Heart right ventricle (tissue), 16 donors: ENCODE measurements at regions not wholly inside any gene's neighbourhood (a gene's known extent, or its start where the extent isn't known, plus 50 kb on each side); places are given as distances from the start of the nearest gene placed in this dataset.

ENCODE experiments used
- ATAC-seq, 8 donors: fragments of 200-7000 bp; cut with Tn5 transposase; one replicate each; pipeline ENCODE4 v1.9.1; 2020; ENCODE audit warnings: mild to moderate bottlenecking in 8 of 8, moderate library complexity in 8 of 8, moderate number of reproducible peaks in 1 of 8
- DNase-seq, 2 donors: peaks; one replicate each; pipeline ENCODE4 v3.0.0-alpha.2; 2020
- H3K27ac ChIP-seq, 10 donors: fragments of 200-600 bp; sonication (generic) in 2 of 10; one replicate each; pipeline versions ENCODE4 v1.5.0 to v1.8.0; 2020 to 2022; ENCODE audit warnings: mild to moderate bottlenecking in 3 of 10
- H3K27me3 ChIP-seq, 7 donors: fragments of 200-600 bp; one replicate each; pipeline ENCODE4 v1.8.0; 2021 to 2022; ENCODE audit warnings: mild to moderate bottlenecking in 2 of 7
- H3K36me3 ChIP-seq, 9 donors: fragments of 200-600 bp; sonication (generic) in 1 of 9; one replicate each; pipeline versions ENCODE4 v1.5.0 to v1.8.0; 2020 to 2022; ENCODE audit warnings: mild to moderate bottlenecking in 2 of 9
- H3K4me1 ChIP-seq, 9 donors: fragments of 200-600 bp; sonication (generic) in 1 of 9; one replicate each; pipeline versions ENCODE4 v1.5.0 to v1.8.0; 2020 to 2022; ENCODE audit warnings: mild to moderate bottlenecking in 4 of 9
- H3K4me3 ChIP-seq, 10 donors: fragments of 200-600 bp; sonication (generic) in 2 of 10; one replicate each; pipeline versions ENCODE4 v1.5.0 to v1.8.0; 2020 to 2022; ENCODE audit warnings: mild to moderate bottlenecking in 7 of 10, moderate library complexity in 2 of 10
- H3K9me3 ChIP-seq, 11 donors: fragments of 200-600 bp in 10 of 11; sonication (generic) in 2 of 11; one replicate each; pipeline versions ENCODE4 v1.5.0 to v1.8.0; 2013 to 2022; ENCODE audit warnings: mild to moderate bottlenecking in 2 of 11, control low read depth in 1 of 11, moderate library complexity in 1 of 11
- WGBS, 2 donors: extraction: QIAGEN DNeasy Blood & Tissue Kit; methylation state at CpG; one replicate each; pipeline ENCODE4 v1.1.7; 2013; ENCODE audit warnings: inconsistent platforms in 1 of 2; 5-methylcytosine and 5-hydroxymethylcytosine counted together
- intact Hi-C, 10 donors: fragments of 100-400 bp; cut with DNase I; formaldehyde crosslinking; loops; one replicate each; pipeline versions ENCODE4 v1.11.1 to v1.14.2; 2022
- TF ChIP-seq, protein P1 (sequence below), 9 donors: fragments of 200-600 bp; sonication (generic) in 2 of 9; IDR thresholded peaks; one replicate each; pipeline versions ENCODE4 v1.5.0 to v1.8.0; 2021 to 2022; ENCODE audit warnings: antibody characterized with exemption in 9 of 9, mild to moderate bottlenecking in 5 of 9, moderate library complexity in 1 of 9
- donor health status: Arrhythmogenic right ventricular cardiomyopathy.
- donor health status: ischemic (EF 13 %, LVEDD 7.1; RV severe dilation, severe dysfunction).
- donor health status: healthy with polysubstance abuse.
- donor health status: DM: no; HTN: yes; CAD: no.
- donor health status: DM: no; HTN: no; CAD: no.
- donor health status: ischemic (EF 25% LVEDD 6.9; RV normal size, moderate dysfunction).
- donor health status: ischemic (EF 25% LVEDD 5.7; RV mildly dilated, moderate dysfunction).
- donor health status: healthy.
- donor health status: DM: yes; HTN: yes; CAD: no.
- donor health status: Ischemic cardiomyopathy.
- donor health status: ischemic (EF 35%, LVEDD 5.7; RV mildly dilated, moderate dysfunction).
- donor health status: nonischemic (EF 11% LVEDD 7.7; RV severe dilation, severe dysfunction).
- donor health status: DM: yes; HTN: yes; CAD: no.
- donor health status: PGD.
- donor health status: ischemic (EF 29% LVEDD 5.4; RV normal size, mild dysfunction).
- donor health status: nonischemic (EF 23%, LVEDD 6.1; RV moderate dilation, normal function).

DNA sequence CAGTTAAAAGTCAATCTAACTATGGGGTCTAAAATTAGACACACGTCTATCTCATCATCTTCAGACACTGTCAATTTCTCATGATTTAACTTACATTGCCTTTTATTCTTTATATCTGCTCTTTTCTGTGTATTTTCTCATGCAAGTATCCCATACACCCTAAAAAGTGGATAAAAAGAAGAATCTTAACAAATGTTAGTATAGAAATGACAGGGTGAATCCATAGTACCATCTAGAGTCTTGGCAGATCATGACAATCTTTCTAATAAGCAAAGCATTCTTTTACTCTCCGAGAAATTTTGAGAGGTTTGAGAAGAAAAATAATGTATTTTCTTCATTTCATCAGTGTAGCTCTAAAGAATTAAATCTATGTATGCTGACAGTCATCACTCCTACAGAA, 382.7 kb downstream of the C6orf118 start:
- DNase-seq, result no peak
- Histone ChIP-seq H3K27me3 (no peaks in the 10 kb centered on the region), H3K36me3 (no peaks in the 10 kb centered on the region), H3K4me1 (peaks cover 0 to 13% (median 7%) of the 10 kb centered on the region in 9 donors), H3K27ac (no peak overlapping the region), H3K4me3 (no peak overlapping the region), H3K9me3 (no peaks in the 10 kb centered on the region)
- WGBS, 2 donors, result 47 to 50% methylated on average over 2 of the region's 2 CpGs
- ATAC-seq, result peak in 2 of 8 donors; percentile 51 to 72
- TF ChIP-seq, protein P1, sequence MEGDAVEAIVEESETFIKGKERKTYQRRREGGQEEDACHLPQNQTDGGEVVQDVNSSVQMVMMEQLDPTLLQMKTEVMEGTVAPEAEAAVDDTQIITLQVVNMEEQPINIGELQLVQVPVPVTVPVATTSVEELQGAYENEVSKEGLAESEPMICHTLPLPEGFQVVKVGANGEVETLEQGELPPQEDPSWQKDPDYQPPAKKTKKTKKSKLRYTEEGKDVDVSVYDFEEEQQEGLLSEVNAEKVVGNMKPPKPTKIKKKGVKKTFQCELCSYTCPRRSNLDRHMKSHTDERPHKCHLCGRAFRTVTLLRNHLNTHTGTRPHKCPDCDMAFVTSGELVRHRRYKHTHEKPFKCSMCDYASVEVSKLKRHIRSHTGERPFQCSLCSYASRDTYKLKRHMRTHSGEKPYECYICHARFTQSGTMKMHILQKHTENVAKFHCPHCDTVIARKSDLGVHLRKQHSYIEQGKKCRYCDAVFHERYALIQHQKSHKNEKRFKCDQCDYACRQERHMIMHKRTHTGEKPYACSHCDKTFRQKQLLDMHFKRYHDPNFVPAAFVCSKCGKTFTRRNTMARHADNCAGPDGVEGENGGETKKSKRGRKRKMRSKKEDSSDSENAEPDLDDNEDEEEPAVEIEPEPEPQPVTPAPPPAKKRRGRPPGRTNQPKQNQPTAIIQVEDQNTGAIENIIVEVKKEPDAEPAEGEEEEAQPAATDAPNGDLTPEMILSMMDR (IDR thresholded peaks at IDR 0.05), result peak in 4 of 9 donors; percentile 20 to 44 (median 32)
- intact Hi-C loops, result loop anchor here in 7 of 10 donors (5.0 to 10.0 kb wide), 11 partner anchors 306 to 1742 kb away; partner anchors contain the start of gene QKI (in 2 of the 7)

DNA sequence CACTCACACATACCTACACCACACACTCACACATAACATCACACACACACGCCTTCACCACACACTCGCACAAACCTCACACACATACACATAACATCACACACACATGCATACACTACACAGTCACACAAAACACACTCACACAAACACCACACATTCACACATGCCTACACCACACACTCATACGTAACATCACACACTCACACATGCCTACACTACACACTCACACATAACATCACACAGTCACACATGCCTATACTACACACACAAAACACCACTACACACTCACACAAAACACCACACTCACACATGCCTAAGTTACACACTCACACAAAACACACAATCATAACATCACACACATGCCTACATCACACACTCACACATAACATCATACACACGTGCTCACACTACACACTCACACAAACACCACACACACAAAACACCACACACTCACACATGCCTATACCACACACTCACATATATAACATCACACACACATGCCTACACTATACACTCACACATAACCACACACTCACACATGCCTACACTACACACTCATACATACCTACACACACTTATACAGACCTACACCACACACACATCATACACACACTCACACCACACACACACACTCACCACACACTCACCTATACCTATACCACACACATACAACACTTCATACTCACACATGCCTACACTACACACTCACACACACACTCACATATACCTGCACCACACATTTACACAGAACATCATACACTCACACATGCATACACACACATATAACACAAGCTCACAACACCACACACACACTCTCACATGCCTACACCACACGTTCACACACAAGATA, 383.5 kb downstream of the C6orf118 start:
- TF ChIP-seq, protein P1 (IDR thresholded peaks at IDR 0.05), result no peak
- peak in 1 of 8 donors; percentile 56 for ATAC-seq
- WGBS, 2 donors, result 88 to 94% methylated on average over 5 of the region's 5 CpGs

DNA sequence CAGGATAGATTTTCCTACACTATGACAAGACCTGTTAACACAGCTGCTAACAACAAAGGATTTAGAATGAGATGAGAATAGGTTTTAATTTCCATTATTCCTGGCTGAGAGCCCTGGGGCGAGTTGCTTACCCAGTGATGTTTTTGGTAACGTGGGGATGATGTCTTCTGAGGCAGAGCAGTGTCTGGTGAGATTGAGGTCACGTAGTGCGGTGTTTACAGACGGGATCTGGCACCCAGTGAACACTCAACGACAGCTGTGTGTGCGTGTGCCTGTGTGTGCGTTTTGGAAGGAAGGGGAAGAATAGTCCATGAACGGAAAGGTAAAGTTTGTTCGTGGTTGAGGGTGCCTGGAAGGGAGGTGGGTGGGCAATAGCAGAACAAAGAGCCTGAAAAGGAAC, 384.7 kb downstream of the C6orf118 start:
- DNase-seq, result no peak
- Histone ChIP-seq H3K36me3 (no peaks in the 10 kb centered on the region), H3K9me3 (no peaks in the 10 kb centered on the region), H3K4me3 (no peak overlapping the region), H3K27ac (no peak overlapping the region), H3K27me3 (no peaks in the 10 kb centered on the region), H3K4me1 (peaks cover 0 to 13% (median 7%) of the 10 kb centered on the region in 9 donors)
- 61 to 65% methylated on average over 10 of the region's 10 CpGs for WGBS, 2 donors
- ATAC-seq, result peak in 1 of 8 donors; percentile 30
- intact Hi-C loops, result loop anchor here in 7 of 10 donors (5.0 to 10.0 kb wide), 11 partner anchors 308 to 1740 kb away; partner anchors contain the start of gene QKI (in 2 of the 7)
- TF ChIP-seq, protein P1 (IDR thresholded peaks at IDR 0.05), result no peak

More for the DNA sequence above, 383.5 kb downstream of the C6orf118 start:
- H3K27me3 ChIP-seq, result no peaks in the 10 kb centered on the region
- intact Hi-C loops, result loop anchor here in 7 of 10 donors (5.0 to 10.0 kb wide), 11 partner anchors 306 to 1741 kb away; partner anchors contain the start of gene QKI (in 2 of the 7)
- DNase-seq, result no peak
- H3K27ac ChIP-seq, result no peak overlapping the region
- H3K4me3 ChIP-seq, result no peak overlapping the region
- peaks cover 0 to 13% (median 7%) of the 10 kb centered on the region in 9 donors for H3K4me1 ChIP-seq
- no peaks in the 10 kb centered on the region for H3K36me3 ChIP-seq
- H3K9me3 ChIP-seq, result no peaks in the 10 kb centered on the region

DNA sequence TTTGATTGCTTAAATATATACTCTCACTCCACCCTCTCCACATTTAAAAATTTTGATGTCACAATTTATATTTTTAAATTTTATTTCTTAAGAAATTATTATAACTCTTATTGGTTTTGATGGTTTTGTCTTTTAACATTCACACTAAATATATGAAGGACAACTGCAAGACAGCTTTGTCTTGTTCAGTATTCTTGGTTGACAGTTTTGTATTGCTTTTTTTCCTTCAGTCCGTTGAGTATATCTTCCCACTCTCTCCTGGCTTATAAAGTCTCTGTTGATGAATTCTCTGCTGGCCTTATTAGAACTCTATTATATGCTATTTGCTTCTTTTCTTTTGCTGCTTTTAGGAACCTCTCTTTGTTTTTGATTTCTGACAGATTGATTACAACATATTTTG, 392.2 kb downstream of the C6orf118 start:
- TF ChIP-seq, protein P1 (IDR thresholded peaks at IDR 0.05), result no peak
- whole genome bisulfite sequencing, 2 donors, result 81 to 94% methylated on average over 1 of the region's 1 CpG
- Histone ChIP-seq H3K36me3 (no peaks in the 10 kb centered on the region), H3K4me3 (no peak overlapping the region), H3K27ac (no peak overlapping the region), H3K9me3 (peaks cover 0 to 29% (median 10%) of the 10 kb centered on the region in 11 donors), H3K27me3 (no peaks in the 10 kb centered on the region), H3K4me1 (peaks cover 0 to 6% (median 3%) of the 10 kb centered on the region in 9 donors)
- DNase-seq, result no peak
- no peak for ATAC-seq
- intact Hi-C loops, result no loop called here
